ENCODE measurements at regions not wholly inside any gene's neighbourhood (a gene's known extent, or its start where the extent isn't known, plus 50 kb on each side); places are given as distances from the start of the nearest gene placed in this dataset.

DNA sequence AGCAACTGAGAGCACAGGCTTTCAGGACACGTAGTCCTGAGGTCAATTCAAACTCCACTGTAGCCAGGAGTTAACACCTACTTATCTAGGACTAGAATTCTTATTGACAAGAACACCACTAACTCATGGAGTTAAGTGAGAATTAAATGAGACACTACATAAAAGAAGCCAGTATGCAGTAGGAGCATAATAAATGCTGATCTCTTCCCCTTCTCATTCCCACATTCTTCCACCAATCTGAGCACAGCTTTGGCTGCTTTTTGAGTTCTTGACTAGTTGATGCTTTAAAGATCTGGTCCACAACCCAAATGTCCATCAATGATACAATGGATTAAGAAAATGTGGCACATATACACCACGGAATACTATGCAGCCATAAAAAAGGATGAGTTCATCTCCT lies 55.2 kb downstream of the TTC32 start:
- DNase-seq: no peak
- Mint-ChIP-seq H3K36me3 (no peaks in the 10 kb centered on the region), H3K27me3 (peaks cover 16 to 29% of the 10 kb centered on the region in 2 donors), H3K4me3 (no peak overlapping the region), H3K4me1 (no peaks in the 10 kb centered on the region), H3K27ac (no peak overlapping the region), H3K9me3 (peaks cover 0 to 2% of the 10 kb centered on the region in 2 donors)
- no peak for ATAC-seq (replicated peaks)

DNA sequence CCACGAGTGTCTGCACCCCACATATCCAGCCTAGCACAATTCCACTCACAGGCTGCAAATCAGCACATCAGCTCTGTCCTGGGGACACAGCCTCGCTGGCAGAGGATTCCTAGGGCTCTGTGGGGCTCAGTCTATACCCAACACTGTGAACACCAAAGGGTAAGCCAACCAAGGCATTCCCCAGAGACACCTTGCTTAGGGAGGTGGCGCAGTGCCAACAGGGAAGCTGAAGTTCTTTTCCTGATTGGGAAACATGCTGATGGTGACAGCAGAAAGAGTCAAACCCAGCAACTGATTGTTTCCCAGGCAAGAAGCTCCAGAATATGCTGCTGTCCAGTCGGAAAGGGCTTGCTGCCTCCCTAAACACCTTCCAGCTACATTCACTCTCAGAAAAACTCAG lies 55.8 kb downstream of the TTC32 start:
- H3K27ac Mint-ChIP-seq: no peak overlapping the region
- no peak overlapping the region for H3K4me3 Mint-ChIP-seq
- no peaks in the 10 kb centered on the region for H3K36me3 Mint-ChIP-seq
- peaks cover 0 to 2% of the 10 kb centered on the region in 2 donors for H3K9me3 Mint-ChIP-seq
- H3K27me3 Mint-ChIP-seq: peaks cover 22 to 34% of the 10 kb centered on the region in 2 donors
- ATAC-seq (replicated peaks): no peak
- no peak for DNase-seq
- H3K4me1 Mint-ChIP-seq: no peaks in the 10 kb centered on the region

DNA sequence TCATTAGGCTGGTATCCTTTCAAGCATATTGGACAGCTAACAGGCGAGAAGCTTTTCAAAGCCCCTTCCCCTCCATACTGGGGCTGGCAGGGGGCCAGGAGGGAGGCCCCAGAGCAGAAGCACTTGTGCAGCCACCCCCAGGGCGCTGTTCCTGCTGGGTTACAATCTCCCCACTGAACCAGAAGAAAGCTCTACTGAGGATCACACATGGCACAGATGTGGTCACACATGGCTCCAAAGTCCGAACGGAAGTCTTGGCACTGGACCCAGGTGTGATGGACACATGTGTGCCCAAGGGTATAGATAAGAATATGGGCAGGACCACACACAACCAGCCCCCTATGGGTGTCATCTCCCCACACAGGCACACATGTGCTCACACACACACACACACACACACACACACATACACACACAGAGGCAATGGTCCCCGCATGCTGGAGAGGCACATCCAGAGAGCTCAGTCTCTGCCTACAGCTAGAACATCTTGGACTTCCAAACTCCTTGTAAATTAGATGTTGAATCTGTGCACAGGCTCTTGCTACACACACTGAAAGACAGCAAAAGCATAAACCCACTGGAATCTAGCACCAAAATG lies 56.4 kb downstream of the TTC32 start:
- no peak overlapping the region for H3K27ac Mint-ChIP-seq

DNA sequence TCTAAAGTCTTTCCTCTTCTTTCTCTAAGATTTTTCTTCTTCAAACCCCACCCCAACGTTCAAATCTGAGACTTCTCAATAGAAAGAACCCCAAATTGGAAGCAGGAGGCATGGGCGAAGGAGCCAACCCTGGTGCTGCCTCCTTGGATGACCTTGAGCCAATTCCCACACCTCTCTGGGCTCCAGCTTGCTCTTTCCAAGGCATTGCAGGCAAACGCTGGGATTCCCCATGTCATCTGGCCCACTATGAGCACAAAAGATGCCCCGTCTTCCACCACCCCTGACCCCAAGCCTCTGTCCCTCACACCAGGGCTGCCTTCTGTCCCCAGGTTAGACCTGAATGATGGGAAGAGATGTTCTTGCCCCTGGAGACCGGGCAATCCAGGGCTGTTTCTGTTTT lies 57.0 kb downstream of the TTC32 start:
- H3K9me3 Mint-ChIP-seq: peaks cover 0 to 2% of the 10 kb centered on the region in 2 donors
- H3K27me3 Mint-ChIP-seq: peaks cover 25 to 35% of the 10 kb centered on the region in 2 donors
- no peak overlapping the region for H3K27ac Mint-ChIP-seq
- DNase-seq: no peak
- no peaks in the 10 kb centered on the region for H3K4me1 Mint-ChIP-seq
- no peak overlapping the region for H3K4me3 Mint-ChIP-seq
- ATAC-seq (replicated peaks): no peak
- H3K36me3 Mint-ChIP-seq: no peaks in the 10 kb centered on the region

More for the DNA sequence above, 56.4 kb downstream of the TTC32 start:
- Mint-ChIP-seq H3K36me3 (no peaks in the 10 kb centered on the region), H3K4me3 (no peak overlapping the region), H3K27me3 (peaks cover 22 to 31% of the 10 kb centered on the region in 2 donors), H3K9me3 (peaks cover 0 to 2% of the 10 kb centered on the region in 2 donors), H3K4me1 (no peaks in the 10 kb centered on the region)
- ATAC-seq (replicated peaks) (no peak), DNase-seq (no peak)

DNA sequence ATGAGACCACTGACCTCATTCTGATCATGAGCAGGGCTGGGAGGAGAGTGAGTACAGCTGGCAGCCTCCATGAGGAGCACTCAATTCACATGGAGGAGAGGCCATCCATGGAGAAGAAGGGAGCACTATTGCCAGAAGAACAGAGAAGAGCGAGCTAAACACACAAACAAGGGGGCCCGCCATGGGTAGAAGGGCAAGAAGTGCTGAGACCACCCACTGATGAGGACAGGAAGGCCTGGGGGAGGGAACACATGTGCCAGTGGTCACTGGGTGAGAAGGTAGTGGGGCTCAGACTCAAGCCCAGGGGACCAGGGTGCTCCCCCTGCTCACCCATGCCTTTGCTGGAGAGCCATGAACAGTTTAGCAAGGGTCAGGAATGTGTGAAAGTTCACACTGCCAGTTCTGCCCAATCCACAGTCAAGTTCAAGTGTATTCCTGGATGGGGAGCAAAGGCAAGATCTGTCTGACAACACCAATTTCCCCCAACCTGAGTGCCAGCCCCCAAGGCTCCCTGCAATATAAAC lies 57.7 kb downstream of the TTC32 start:
- Mint-ChIP-seq H3K9me3 (peaks cover 0 to 2% of the 10 kb centered on the region in 2 donors), H3K4me3 (no peak overlapping the region), H3K27me3 (peaks cover 32 to 42% of the 10 kb centered on the region in 2 donors), H3K4me1 (no peaks in the 10 kb centered on the region), H3K27ac (no peak overlapping the region), H3K36me3 (no peaks in the 10 kb centered on the region)
- no peak for DNase-seq
- ATAC-seq (replicated peaks): no peak

DNA sequence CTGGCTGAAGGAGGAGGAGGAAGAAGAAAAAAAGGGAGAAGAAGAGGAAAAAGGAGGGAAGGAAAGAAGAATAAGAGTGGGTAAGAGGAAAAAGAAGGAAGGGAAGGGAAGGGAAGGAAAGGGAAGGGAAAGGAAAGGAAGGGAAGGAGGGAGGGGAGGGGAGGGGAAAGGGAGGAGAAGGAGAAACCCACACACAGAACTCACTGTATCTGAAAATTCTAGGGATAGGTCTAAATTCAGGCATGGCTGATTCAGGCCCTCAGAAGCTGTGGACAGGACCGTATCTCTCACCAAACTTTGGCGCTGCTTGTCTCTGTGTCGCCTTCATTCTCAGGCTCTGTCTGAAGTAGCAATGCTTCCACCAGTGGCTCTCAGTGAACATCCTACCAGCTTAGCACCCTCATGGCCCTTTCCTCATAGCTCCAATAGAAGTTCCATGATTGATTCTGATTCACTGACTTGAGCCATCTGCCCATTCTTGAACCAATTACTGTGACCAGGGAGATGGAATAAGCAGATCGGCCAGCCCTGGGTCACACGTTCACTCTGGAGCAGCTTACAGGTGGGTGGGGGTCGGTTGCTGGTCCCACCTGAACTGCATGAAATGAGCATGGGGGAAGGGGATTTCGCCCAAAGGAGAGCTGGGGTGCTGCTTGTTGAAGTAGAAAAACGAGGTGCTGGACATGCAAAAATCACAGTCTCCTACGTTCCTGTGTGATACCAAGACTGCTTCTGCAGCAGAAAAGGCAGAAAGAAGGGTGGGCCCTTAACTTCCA lies 59.7 kb downstream of the TTC32 start:
- DNase-seq: no peak
- H3K9me3 Mint-ChIP-seq: peaks cover 0 to 2% of the 10 kb centered on the region in 2 donors
- H3K36me3 Mint-ChIP-seq: no peaks in the 10 kb centered on the region
- peaks cover 4 to 6% of the 10 kb centered on the region in 2 donors for H3K4me1 Mint-ChIP-seq
- H3K27ac Mint-ChIP-seq: no peak overlapping the region
- H3K4me3 Mint-ChIP-seq: no peak overlapping the region
- peaks cover 37 to 53% of the 10 kb centered on the region in 2 donors for H3K27me3 Mint-ChIP-seq
- ATAC-seq (replicated peaks): no peak

DNA sequence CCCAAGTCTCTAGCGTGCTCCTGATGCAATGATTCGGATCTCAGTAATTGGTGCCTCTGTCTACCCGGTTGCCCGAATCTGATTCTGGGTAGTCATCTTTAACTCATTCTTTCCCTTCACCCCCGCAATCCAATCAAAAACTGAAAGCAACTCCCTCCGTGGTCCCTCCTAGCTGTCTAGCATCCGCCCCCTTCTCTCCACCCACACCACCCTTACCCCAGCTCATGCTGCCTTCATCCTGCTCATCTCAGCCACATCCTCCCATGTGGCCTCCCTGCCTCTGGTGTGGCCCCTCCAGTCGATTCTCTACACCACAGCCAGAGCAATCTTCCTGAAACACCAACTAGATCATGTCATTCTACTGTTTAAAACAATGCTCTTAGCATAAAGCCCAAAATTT lies 62.3 kb downstream of the TTC32 start:
- ATAC-seq (replicated peaks) (no peak), DNase-seq (no peak)
- H3K36me3 Mint-ChIP-seq: no peaks in the 10 kb centered on the region
- H3K27ac Mint-ChIP-seq: no peak overlapping the region
- peaks cover 9 to 13% of the 10 kb centered on the region in 2 donors for H3K4me1 Mint-ChIP-seq
- peaks cover 31 to 48% of the 10 kb centered on the region in 2 donors for H3K27me3 Mint-ChIP-seq
- no peak overlapping the region for H3K4me3 Mint-ChIP-seq
- H3K9me3 Mint-ChIP-seq: no peaks in the 10 kb centered on the region

DNA sequence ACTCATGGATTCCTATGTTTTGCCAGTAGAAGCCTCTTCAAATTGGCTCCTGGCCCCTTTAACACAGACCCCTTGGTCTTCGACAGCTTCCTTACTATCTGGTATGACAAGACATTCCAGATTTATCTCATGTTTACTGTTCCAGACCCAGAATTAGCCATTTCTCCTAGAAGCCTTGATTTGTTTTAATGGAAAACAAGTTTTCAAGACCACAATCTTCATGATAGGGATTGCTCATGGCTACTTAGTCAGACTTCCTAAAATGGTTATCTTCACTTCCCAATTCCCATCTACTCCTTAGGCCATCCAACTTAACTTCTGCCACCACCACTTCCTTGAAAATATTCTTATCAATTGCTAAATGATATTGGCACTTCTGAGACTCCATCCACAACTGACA lies 63.2 kb downstream of the TTC32 start:
- H3K36me3 Mint-ChIP-seq: no peaks in the 10 kb centered on the region
- DNase-seq (no peak), ATAC-seq (replicated peaks) (no peak)
- H3K27me3 Mint-ChIP-seq: peaks cover 24 to 42% of the 10 kb centered on the region in 2 donors
- H3K4me3 Mint-ChIP-seq: no peak overlapping the region
- peaks cover 0 to 1% of the 10 kb centered on the region in 2 donors for H3K9me3 Mint-ChIP-seq
- peaks cover 13 to 20% of the 10 kb centered on the region in 2 donors for H3K4me1 Mint-ChIP-seq
- H3K27ac Mint-ChIP-seq: no peak overlapping the region

DNA sequence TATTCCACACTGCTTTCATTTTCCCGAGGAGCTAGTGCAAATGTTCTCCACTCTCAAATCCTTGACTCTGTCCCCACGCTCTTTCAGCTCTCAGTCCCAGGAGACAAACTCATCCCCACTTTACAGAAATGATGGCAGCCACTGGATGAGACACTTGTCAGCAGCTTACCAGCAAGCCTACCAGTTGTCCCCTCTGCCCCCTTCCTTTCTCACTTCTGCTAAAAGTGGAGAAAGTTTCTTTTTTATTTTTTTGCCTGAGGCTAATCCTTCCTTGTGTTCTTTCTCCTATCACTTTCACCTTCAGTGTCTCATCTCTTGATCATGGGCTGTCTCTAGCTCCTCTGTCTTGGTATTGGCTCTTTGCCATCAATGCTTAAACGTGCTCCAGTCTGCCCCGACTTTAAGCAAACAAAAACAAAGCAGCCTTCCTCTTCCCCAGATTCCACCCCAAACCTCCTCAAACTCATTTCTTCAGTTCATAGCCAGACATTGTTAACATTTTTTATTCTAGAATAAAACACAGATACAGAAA lies 64.5 kb downstream of the TTC32 start:
- Mint-ChIP-seq H3K4me1 (peaks cover 13 to 20% of the 10 kb centered on the region in 2 donors), H3K9me3 (peaks cover 0 to 1% of the 10 kb centered on the region in 2 donors), H3K27me3 (peaks cover 24 to 41% of the 10 kb centered on the region in 2 donors), H3K4me3 (no peak overlapping the region), H3K36me3 (no peaks in the 10 kb centered on the region), H3K27ac (no peak overlapping the region)
- DNase-seq (no peak), ATAC-seq (replicated peaks) (peak; percentile 50 to 51)

DNA sequence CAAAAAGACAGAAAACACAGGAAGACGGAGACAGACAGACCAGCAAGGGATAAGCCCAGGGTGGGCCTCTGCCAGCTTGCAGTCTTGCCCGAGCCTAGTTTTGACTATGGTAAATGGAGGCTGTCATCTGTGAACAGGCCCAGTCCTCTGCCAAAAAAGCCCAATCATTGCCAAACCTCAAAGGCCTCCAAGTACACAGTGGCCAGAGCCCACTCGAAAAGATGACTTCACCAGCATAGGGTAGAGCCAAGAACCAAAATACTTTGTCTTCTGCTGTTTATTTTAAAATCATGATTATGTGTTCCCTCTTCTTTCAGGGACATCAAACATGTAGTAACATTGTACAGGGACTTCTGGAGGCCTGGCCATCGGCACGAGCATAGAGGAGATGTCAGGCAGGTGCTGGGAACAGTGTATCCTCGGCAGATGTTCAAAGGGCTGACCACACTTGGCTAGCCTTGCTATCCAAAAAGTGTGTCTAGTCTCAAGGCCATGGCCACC lies 66.0 kb downstream of the TTC32 start:
- Mint-ChIP-seq H3K4me3 (no peak overlapping the region), H3K27me3 (peaks cover 15 to 30% of the 10 kb centered on the region in 2 donors), H3K4me1 (peaks cover 13 to 20% of the 10 kb centered on the region in 2 donors), H3K9me3 (peaks cover 0 to 1% of the 10 kb centered on the region in 2 donors), H3K27ac (no peak overlapping the region), H3K36me3 (no peaks in the 10 kb centered on the region)
- DNase-seq (no peak), ATAC-seq (replicated peaks) (peak in 1 of 2 donors; percentile 16)

DNA sequence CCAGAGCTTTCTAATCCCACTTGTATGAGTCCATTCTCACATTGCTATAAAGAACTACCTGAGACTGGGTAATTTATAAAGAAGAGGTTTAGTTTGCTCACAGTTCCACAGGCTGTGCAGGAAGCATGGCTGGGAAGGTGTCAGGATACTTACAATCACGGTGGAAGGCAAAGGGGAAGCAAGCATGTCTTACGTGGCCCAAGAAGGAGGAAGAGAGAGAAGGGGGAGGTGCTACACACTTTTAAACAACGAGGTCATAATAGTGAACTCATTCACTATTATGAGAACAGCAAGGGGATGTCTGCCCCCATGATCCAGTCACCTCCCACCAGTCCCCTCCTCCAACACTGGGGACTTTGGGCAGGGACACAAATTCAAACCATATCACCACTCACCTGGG lies 67.8 kb downstream of the TTC32 start:
- ATAC-seq (replicated peaks): peak; percentile 35 to 50
- DNase-seq: no peak
- no peak overlapping the region for H3K27ac Mint-ChIP-seq
- H3K36me3 Mint-ChIP-seq: no peaks in the 10 kb centered on the region
- peaks cover 4 to 26% of the 10 kb centered on the region in 2 donors for H3K27me3 Mint-ChIP-seq
- peaks cover 13 to 25% of the 10 kb centered on the region in 2 donors for H3K4me1 Mint-ChIP-seq
- H3K9me3 Mint-ChIP-seq: peaks cover 0 to 1% of the 10 kb centered on the region in 2 donors
- no peak overlapping the region for H3K4me3 Mint-ChIP-seq

DNA sequence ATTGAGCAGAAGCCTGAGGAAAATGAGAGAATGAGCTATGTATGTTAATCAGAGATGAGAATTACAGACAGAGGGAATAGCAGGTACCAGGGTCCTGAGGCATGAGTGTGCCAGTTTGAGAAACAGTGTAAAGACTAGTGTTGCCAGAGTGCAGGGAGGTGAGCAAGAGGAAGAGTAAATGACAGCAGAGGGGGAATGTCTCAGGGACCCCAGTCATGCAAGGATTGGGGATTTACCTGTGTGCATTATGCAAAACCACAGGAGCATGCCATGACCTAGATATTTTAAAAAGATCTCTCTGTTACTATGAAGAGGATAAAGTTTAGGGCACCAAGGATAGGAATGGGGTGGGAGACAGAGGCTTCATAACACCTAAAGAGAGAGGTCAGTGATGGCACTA lies 72.1 kb downstream of the TTC32 start:
- no peaks in the 10 kb centered on the region for H3K36me3 Mint-ChIP-seq
- no peak overlapping the region for H3K27ac Mint-ChIP-seq
- no peak for DNase-seq
- peak in 1 of 2 donors; percentile 36 for ATAC-seq (replicated peaks)
- H3K4me3 Mint-ChIP-seq: no peak overlapping the region
- peaks cover 0 to 1% of the 10 kb centered on the region in 2 donors for H3K9me3 Mint-ChIP-seq
- H3K4me1 Mint-ChIP-seq: peaks cover 4 to 12% of the 10 kb centered on the region in 2 donors
- H3K27me3 Mint-ChIP-seq: peaks cover 9 to 17% of the 10 kb centered on the region in 2 donors

DNA sequence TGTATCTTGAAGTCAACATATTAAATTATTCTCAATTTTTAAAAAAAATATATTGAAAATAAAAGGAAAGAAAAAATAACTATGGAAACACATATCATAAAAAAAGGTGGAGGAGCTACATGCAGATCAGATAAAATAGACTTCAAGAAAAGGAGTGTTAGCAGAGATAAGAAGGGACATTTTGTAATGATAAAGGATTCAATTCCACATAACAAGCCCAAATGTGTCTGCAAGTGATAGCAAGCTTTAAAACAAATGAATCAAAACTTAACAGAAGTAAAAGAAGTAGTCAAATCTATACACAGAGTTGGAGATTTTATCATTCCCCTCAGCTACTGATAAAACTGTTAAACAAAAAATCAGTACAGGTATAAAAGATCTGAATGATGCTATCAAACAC lies 74.9 kb downstream of the TTC32 start:
- no peaks in the 10 kb centered on the region for H3K9me3 Mint-ChIP-seq
- ATAC-seq (replicated peaks): no peak

DNA sequence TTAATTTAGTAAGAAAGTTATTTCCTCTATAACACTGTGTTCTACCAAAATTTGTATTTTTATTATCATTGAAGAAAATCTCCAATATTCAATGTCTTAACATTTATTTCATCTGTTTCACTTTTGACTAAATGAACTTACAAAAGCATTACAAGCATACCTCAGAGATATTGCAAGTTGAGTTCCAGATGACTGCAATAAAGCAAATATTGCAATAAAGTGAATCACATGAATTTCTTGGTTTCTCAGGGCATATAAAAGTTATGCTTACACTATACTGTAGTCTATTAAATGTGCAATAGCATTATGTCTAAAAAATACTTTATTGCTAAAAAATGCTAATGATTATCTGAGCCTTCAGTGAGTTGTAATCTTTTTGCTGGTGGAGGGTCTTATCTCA lies 78.3 kb downstream of the TTC32 start:
- ATAC-seq (replicated peaks): no peak
- Mint-ChIP-seq H3K27ac (no peak overlapping the region), H3K9me3 (no peaks in the 10 kb centered on the region), H3K27me3 (peaks cover 18 to 23% of the 10 kb centered on the region in 2 donors), H3K4me1 (no peaks in the 10 kb centered on the region), H3K4me3 (no peak overlapping the region), H3K36me3 (no peaks in the 10 kb centered on the region)
- DNase-seq: no peak

More for the DNA sequence above, 74.9 kb downstream of the TTC32 start:
- H3K4me1 Mint-ChIP-seq: peaks cover 0 to 6% of the 10 kb centered on the region in 2 donors
- H3K27me3 Mint-ChIP-seq: peaks cover 18 to 29% of the 10 kb centered on the region in 2 donors
- no peak overlapping the region for H3K4me3 Mint-ChIP-seq
- DNase-seq: no peak
- no peak overlapping the region for H3K27ac Mint-ChIP-seq
- no peaks in the 10 kb centered on the region for H3K36me3 Mint-ChIP-seq

All from stimulated activated naive B cell treated with anti-CD40 and anti-IgM and Interleukin-4, amounts not matched to agents 10 μg/mL and 1 μg/mL and 100 μg/mL, for 72 hours (primary cell).